BJ (cell line): ENCODE measurements at regions not wholly inside any gene's neighbourhood (a gene's known extent, or its start where the extent isn't known, plus 50 kb on each side); places are given as distances from the start of the nearest gene placed in this dataset.

ENCODE experiments used
- CTCF ChIA-PET: fragments of 350-600 bp; formaldehyde crosslinking; extraction: SDS; loops from one replicate; lab custom pipeline; 2021; ENCODE audit warnings: antibody characterized with exemption, inconsistent platforms; lab: Yijun Ruan, JAX
- POLR2A ChIA-PET: fragments of 300-600 bp; sonication (Branson Sonifier 250); formaldehyde crosslinking; extraction: SDS; loops from one replicate; lab custom pipeline; 2021; ENCODE audit warnings: antibody characterized with exemption; lab: Charles Lee
- DNase-seq: peaks from one replicate; pipeline ENCODE4 v3.0.0-alpha.2; 2011; ENCODE audit warnings: low read depth
- H3K27me3 ChIP-seq: 2 replicates; pipeline ENCODE4 v1.6.0; 2011; ENCODE audit warnings: low read length; ENCODE audit not compliant: control insufficient read depth, insufficient read depth
- H3K36me3 ChIP-seq: 2 replicates; pipeline ENCODE4 v1.5.1; 2011; ENCODE audit warnings: low read length; ENCODE audit not compliant: control insufficient read depth, insufficient read depth
- H3K4me3 ChIP-seq: 2 replicates; pipeline ENCODE4 v1.5.1; 2011; ENCODE audit warnings: low read depth, mild to moderate bottlenecking, control low read depth, low read length
- TF ChIP-seq, protein P1 (sequence below): IDR thresholded peaks from 2 replicates; pipeline ENCODE4 v1.5.1; 2011; ENCODE audit warnings: low read depth, mild to moderate bottlenecking, control low read depth, inconsistent platforms, low read length, moderate library complexity; ENCODE audit not compliant: insufficient read depth

DNA sequence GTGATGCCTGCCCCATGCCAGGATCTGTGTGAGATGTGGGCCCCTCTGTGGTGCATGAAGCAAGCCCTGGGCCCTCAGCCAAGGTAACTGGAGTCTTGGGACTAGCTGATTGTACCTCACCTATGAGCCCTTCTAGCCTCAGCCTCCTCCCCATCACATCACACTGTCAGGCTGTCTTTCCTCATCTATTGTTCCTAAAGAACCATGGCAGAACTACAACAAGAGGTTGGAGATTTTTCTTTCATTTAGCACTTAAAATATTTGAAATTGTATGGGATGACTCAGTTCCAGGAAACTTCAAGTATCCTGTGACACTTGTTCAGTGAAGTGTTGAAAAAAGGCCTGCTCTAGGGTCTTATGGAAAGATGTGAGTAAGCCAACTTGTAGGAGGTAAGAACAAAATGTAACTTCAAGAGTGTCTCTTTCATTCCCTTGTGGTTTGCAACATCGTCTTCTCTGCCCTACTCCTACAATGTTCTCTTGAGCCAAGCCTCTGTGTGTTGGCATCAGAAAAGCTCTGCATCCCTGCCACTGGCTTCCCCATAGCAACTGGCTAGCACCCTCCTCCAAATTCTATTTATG lies 58.7 kb upstream of the TIPARP start:
- TF ChIP-seq, protein P1, sequence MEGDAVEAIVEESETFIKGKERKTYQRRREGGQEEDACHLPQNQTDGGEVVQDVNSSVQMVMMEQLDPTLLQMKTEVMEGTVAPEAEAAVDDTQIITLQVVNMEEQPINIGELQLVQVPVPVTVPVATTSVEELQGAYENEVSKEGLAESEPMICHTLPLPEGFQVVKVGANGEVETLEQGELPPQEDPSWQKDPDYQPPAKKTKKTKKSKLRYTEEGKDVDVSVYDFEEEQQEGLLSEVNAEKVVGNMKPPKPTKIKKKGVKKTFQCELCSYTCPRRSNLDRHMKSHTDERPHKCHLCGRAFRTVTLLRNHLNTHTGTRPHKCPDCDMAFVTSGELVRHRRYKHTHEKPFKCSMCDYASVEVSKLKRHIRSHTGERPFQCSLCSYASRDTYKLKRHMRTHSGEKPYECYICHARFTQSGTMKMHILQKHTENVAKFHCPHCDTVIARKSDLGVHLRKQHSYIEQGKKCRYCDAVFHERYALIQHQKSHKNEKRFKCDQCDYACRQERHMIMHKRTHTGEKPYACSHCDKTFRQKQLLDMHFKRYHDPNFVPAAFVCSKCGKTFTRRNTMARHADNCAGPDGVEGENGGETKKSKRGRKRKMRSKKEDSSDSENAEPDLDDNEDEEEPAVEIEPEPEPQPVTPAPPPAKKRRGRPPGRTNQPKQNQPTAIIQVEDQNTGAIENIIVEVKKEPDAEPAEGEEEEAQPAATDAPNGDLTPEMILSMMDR: no peak
- DNase-seq: peak; percentile 45
- Histone ChIP-seq H3K36me3 (no peaks in the 10 kb centered on the region), H3K4me3 (no peak overlapping the region), H3K27me3 (no peaks in the 10 kb centered on the region)
- POLR2A ChIA-PET: no interaction called here
- CTCF ChIA-PET: interaction anchor here (0.7 to 1.7 kb wide), 3 partner anchors 9 to 522 kb away, joined by 3 to 5 read pairs (median 3); partner anchors contain the start of gene SSR3

DNA sequence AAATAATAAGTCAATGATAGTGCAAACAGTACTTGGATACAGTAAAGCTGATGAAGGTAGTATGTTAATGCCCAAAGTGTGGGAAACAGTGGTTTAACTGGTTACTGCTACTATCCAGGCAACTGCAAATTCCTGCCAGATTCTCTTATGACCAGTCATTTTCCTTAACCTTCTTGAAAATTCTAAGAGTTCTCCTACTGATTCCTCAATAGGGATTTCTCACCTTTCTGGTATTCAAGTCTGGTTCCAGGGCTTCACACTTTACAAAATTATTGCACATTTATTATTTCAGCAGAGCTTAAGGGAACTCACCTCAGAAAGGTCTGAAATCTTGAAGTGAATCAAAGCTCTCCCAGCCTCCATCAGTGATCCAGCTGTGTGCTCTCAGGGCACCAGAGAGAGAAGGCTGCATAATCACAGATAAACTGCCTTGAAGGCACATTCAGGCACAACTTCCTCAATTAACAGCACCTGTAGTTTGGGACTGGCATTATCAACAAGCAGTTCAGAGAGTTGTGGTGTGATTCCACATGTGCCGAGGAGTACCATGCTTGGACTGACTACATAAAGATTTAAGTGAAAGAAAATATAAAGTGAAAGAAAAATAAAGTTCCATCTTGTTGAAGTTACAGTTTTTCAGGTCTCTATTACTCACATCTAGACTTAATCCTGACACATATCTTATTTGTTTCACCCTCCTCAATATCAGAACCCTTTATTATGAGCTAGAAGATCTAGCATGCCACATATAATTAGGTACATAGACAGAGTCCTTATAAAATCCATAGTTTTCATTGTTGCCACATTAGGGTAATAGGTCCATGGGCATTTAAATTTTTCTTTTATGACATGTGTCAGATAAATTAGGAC lies 59.5 kb upstream of the TIPARP start:
- ChIA-PET POLR2A (interaction anchor here (0.9 kb wide), 1 partner anchor 9 kb away, joined by 3 read pairs; no protein-coding TSS in a partner anchor), CTCF (interaction anchor here (1.1 to 1.2 kb wide), 2 partner anchors 9 to 14 kb away, joined by 3 read pairs; no protein-coding TSS in a partner anchor)
- Histone ChIP-seq H3K27me3 (no peaks in the 10 kb centered on the region), H3K4me3 (no peak overlapping the region), H3K36me3 (no peaks in the 10 kb centered on the region)
- TF ChIP-seq, protein P1: no peak
- DNase-seq: no peak

DNA sequence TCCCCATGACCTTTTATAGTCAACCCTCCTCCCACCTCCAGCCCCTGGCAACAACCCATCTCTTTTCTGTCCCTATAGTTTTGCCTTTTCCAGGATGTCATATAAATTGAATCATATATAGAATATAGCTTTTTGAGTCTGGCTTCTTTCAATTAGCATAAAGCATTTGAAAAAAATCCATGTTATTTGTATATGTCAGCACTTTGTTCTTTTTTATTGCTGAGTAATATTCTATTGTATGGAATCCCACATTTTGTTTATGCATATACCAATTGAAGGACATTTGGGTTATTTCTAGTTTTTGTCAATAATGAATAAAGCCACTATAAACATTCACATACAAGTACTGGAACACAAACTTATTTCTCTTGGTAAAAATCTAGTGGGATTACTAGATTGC lies 58.0 kb upstream of the SSR3 start:
- no peaks in the 10 kb centered on the region for H3K27me3 ChIP-seq
- ChIA-PET POLR2A (no interaction called here), CTCF (interaction anchor here (1.2 to 1.7 kb wide), 2 partner anchors 10 to 61 kb away, joined by 3 to 6 read pairs; partner anchors contain the start of gene TIPARP)
- no peak overlapping the region for H3K4me3 ChIP-seq
- no peak for DNase-seq
- TF ChIP-seq, protein P1: no peak
- H3K36me3 ChIP-seq: no peaks in the 10 kb centered on the region

DNA sequence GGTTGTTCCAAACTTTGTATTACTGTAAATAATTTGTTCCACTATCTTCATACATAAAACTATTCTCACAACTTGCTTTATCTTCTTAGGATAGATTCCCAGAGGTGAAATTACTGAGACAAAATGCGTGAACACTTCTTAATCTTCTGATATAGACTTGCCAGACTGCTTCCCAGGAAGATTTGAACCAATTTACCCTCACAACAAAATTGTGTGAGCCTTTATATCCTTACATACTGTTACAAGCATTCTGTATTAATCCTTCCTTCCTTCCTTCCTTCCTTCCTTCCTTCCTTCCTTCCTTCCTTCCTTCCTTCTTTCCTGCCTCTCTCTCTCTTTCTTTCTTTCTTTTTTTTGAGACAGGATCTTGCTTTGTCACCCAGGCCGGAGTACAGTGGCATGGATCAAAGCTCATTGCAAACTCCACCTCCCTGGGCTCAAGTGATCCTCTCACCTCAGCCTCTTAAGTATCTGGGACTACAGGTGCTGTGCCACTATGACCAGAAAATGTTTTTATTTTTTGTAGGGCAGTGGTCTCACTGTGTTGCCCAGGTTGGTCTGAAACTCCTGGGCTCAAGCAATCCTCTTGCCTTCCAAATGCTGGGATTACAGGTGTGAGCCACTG lies 57.1 kb upstream of the SSR3 start:
- POLR2A ChIA-PET: no interaction called here
- TF ChIP-seq, protein P1: no peak

DNA sequence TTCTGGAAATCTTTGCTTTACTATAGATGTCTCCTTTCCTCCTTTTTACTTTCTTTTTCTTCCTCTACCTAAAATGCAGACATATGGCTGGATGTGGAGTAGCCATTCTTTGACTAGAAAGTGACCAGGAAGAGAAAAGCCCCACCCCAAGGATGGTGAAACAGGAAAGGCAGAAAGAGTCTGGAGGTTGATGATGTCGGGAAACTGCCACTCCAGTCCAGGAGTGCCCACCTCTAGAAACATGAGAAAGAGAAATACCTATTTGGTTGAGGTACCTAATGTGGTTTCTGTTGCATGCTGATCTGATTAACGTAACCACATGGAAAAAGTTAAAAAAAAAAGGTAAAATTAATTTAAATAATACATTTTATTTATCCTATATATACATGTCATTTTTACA lies 55.2 kb upstream of the SSR3 start:
- TF ChIP-seq, protein P1: no peak
- Histone ChIP-seq H3K27me3 (no peaks in the 10 kb centered on the region), H3K36me3 (no peaks in the 10 kb centered on the region), H3K4me3 (no peak overlapping the region)
- CTCF ChIA-PET: no interaction called here
- DNase-seq: no peak
- POLR2A ChIA-PET: no interaction called here

More for the DNA sequence above, 57.1 kb upstream of the SSR3 start:
- Histone ChIP-seq H3K27me3 (no peaks in the 10 kb centered on the region), H3K36me3 (no peaks in the 10 kb centered on the region), H3K4me3 (no peak overlapping the region)
- DNase-seq: no peak
- CTCF ChIA-PET: no interaction called here
